ENCODE measurements at regions not wholly inside any gene's neighbourhood (a gene's known extent, or its start where the extent isn't known, plus 50 kb on each side); places are given as distances from the start of the nearest gene placed in this dataset.

DNA sequence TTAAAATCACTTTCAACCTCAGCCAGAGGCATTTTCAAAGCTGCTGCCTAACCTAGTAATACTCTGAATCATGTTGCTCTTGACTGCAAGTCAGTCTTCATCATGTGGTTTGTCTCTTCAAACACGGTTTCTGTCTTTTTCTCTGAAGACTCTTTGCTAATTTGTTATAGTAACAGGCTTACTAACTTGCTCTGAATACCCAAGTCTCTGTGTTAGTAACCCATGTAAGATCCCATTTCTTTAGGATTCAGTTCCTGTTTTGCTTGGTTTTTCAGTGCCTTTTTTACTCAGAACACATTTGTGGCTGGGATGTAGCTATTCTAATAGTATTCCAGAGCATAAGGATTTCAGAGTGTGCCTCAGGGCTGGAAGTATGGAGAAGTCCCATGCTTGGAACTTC, 1450.6 kb upstream of the IGFBP7 start:
- H3K27me3 ChIP-seq (replicated peaks; ENCODE audit: control insufficient read depth, insufficient read depth, low read length), result no peaks in the 10 kb centered on the region
- H3K4me3 ChIP-seq (replicated peaks; ENCODE audit: low read depth, low read length), result no peak overlapping the region
- no peak for DNase-seq (ENCODE audit: extremely low read depth, insufficient read length)
- TF ChIP-seq, protein P1, sequence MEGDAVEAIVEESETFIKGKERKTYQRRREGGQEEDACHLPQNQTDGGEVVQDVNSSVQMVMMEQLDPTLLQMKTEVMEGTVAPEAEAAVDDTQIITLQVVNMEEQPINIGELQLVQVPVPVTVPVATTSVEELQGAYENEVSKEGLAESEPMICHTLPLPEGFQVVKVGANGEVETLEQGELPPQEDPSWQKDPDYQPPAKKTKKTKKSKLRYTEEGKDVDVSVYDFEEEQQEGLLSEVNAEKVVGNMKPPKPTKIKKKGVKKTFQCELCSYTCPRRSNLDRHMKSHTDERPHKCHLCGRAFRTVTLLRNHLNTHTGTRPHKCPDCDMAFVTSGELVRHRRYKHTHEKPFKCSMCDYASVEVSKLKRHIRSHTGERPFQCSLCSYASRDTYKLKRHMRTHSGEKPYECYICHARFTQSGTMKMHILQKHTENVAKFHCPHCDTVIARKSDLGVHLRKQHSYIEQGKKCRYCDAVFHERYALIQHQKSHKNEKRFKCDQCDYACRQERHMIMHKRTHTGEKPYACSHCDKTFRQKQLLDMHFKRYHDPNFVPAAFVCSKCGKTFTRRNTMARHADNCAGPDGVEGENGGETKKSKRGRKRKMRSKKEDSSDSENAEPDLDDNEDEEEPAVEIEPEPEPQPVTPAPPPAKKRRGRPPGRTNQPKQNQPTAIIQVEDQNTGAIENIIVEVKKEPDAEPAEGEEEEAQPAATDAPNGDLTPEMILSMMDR (IDR thresholded peaks at IDR 0.05; ENCODE audit: insufficient read depth, low read length, poor library complexity, severe bottlenecking), result no peak
- H3K36me3 ChIP-seq (ENCODE audit: control insufficient read depth, insufficient read depth, low read length), result no peaks in the 10 kb centered on the region

DNA sequence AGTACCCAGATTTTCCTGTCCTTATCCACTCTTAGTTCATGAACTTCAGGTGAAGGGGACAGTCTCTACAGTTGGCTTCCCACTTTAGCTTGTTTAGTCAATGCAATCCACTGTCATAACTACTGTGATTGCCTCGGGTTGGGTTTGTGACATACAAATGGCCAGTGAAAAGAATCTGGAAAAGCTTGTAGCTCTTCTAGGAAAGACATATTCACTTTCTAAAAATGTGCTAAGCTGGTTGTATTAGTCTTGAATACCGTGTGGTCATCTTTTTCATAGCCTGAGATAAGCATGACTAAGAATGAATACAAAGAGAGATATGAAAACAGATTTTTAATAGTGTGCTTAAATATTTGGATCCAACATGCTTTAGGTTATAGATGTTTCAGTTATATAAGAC, 1443.5 kb upstream of the IGFBP7 start:
- H3K27me3 ChIP-seq (replicated peaks; ENCODE audit: control insufficient read depth, insufficient read depth, low read length), result no peaks in the 10 kb centered on the region
- H3K4me3 ChIP-seq (replicated peaks; ENCODE audit: low read depth, low read length), result no peak overlapping the region
- no peaks in the 10 kb centered on the region for H3K36me3 ChIP-seq (ENCODE audit: control insufficient read depth, insufficient read depth, low read length)
- TF ChIP-seq, protein P1 (IDR thresholded peaks at IDR 0.05; ENCODE audit: insufficient read depth, low read length, poor library complexity, severe bottlenecking), result no peak
- no peak for DNase-seq (ENCODE audit: extremely low read depth, insufficient read length)

DNA sequence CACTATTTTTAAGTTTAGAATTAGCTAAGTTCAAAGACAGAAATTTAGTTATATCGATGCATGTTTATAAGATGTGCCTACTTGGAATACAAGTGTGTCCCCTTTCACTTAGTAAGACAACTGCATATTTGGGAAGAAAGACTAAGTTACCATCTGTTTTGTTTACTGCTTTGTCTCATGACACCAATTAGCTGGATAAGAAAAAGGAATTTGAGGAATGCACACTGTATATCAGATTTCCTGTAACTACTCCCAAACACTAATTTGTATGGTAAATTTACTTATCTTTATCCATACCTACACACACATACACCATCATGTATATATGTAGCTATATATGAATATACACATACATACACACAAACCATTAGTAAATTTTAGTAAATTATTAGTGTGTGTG, 1442.8 kb upstream of the IGFBP7 start:
- no peak for DNase-seq (ENCODE audit: extremely low read depth, insufficient read length)
- Histone ChIP-seq H3K4me3 (replicated peaks; ENCODE audit: low read depth, low read length) (no peak overlapping the region), H3K27me3 (replicated peaks; ENCODE audit: control insufficient read depth, insufficient read depth, low read length) (no peaks in the 10 kb centered on the region), H3K36me3 (ENCODE audit: control insufficient read depth, insufficient read depth, low read length) (no peaks in the 10 kb centered on the region)
- TF ChIP-seq, protein P1 (IDR thresholded peaks at IDR 0.05; ENCODE audit: insufficient read depth, low read length, poor library complexity, severe bottlenecking), result no peak

DNA sequence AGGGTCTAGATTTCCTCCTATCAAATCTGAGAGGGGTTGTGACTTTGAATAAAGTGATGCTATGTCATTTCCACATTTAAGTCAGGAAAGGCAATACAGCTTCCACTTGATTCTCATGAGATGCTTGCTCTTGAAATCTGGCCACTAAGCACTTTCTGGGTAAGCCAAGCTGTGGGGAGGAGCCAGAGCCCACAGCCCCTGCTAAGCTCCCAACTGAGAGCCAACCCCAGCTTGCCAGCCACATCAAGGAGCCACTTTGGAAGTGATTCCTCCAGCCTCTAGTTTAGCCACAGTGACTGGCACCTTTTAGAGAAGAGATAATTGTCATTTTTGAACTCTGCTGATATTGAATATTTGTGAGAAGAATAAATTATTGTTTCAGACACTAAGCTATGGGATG, 1441.5 kb upstream of the IGFBP7 start:
- Histone ChIP-seq H3K27me3 (replicated peaks; ENCODE audit: control insufficient read depth, insufficient read depth, low read length) (no peaks in the 10 kb centered on the region), H3K4me3 (replicated peaks; ENCODE audit: low read depth, low read length) (no peak overlapping the region), H3K36me3 (ENCODE audit: control insufficient read depth, insufficient read depth, low read length) (no peaks in the 10 kb centered on the region)
- no peak for DNase-seq (ENCODE audit: extremely low read depth, insufficient read length)
- TF ChIP-seq, protein P1 (IDR thresholded peaks at IDR 0.05; ENCODE audit: insufficient read depth, low read length, poor library complexity, severe bottlenecking), result no peak

DNA sequence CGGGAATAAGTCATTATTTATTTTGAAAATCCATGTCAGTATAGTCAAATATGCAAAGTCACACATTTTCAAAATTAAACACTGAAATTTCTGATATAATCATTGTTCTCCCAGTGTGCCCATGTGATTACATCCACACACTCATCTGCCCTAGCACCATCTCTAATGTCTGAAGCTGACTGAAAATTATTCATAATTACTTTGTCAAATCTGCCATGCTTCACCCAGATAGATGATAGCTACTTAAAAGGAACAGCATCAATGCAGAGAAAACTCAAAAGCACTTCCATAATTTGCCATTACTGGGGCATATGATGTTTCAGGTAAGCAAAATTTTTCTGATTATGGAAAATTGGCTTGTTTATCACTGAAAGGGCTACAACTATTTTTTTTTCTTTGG, 1433.3 kb upstream of the IGFBP7 start:
- no peaks in the 10 kb centered on the region for H3K27me3 ChIP-seq (replicated peaks; ENCODE audit: control insufficient read depth, insufficient read depth, low read length)
- H3K4me3 ChIP-seq (replicated peaks; ENCODE audit: low read depth, low read length), result no peak overlapping the region
- TF ChIP-seq, protein P1 (IDR thresholded peaks at IDR 0.05; ENCODE audit: insufficient read depth, low read length, poor library complexity, severe bottlenecking), result no peak
- H3K36me3 ChIP-seq (ENCODE audit: control insufficient read depth, insufficient read depth, low read length), result no peaks in the 10 kb centered on the region
- DNase-seq (ENCODE audit: extremely low read depth, insufficient read length), result no peak

DNA sequence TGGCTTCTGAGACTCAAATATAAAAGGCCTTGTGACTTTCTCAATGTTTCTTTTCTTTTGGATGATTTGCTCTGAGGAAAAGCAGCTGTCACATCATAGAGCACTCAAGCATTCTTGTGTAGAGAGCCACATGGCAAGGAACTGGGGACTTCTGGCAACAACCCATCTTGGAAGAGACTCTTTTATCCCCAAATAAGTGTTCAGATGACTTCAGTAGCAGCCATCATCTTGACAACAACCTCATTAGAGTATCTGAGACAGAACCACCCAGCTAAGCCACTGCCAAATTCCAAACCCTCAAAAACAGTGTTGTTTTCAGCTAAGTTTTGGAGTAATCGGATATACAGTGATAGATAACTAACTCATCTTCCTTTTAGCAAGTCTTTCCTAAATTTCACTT, 1431.7 kb upstream of the IGFBP7 start:
- Histone ChIP-seq H3K4me3 (replicated peaks; ENCODE audit: low read depth, low read length) (no peak overlapping the region), H3K36me3 (ENCODE audit: control insufficient read depth, insufficient read depth, low read length) (no peaks in the 10 kb centered on the region), H3K27me3 (replicated peaks; ENCODE audit: control insufficient read depth, insufficient read depth, low read length) (no peaks in the 10 kb centered on the region)
- TF ChIP-seq, protein P1 (IDR thresholded peaks at IDR 0.05; ENCODE audit: insufficient read depth, low read length, poor library complexity, severe bottlenecking), result no peak
- no peak for DNase-seq (ENCODE audit: extremely low read depth, insufficient read length)

Measured in GM06990 (cell line).